ENCODE measurements at regions not wholly inside any gene's neighbourhood (a gene's known extent, or its start where the extent isn't known, plus 50 kb on each side); places are given as distances from the start of the nearest gene placed in this dataset.
A peak's percentile ranks its signal among the peaks of the same experiment; 100 is the strongest.

- H3K79me2 ChIP-seq (ENCODE audit: low read length) = no peaks in the 10 kb centered on the region
- H2AFZ ChIP-seq (ENCODE audit: low read depth, low read length) = no peak overlapping the region
- H3K4me2 ChIP-seq (ENCODE audit: low read length) = peak overlapping the region; percentile 71
- H4K20me1 ChIP-seq (ENCODE audit: insufficient read depth, low read length) = no peaks in the 10 kb centered on the region
- H3K4me1 ChIP-seq (ENCODE audit: low read length) = peaks cover 38% of the 10 kb centered on the region
- peaks cover 25% of the 10 kb centered on the region for H3K27me3 ChIP-seq (ENCODE audit: low read depth, low read length)
- peak overlapping the region; percentile 55 for H3K27ac ChIP-seq (ENCODE audit: low read length)
- H3K9me3 ChIP-seq (ENCODE audit: insufficient read depth, low read length) = no peaks in the 10 kb centered on the region
- H3K9ac ChIP-seq (ENCODE audit: low read length) = no peak overlapping the region
- H3K4me3 ChIP-seq (ENCODE audit: low read length) = peak overlapping the region; percentile 41
- TF ChIP-seq CTCF (IDR thresholded peaks at IDR 0.05; ENCODE audit: low read depth, low read length) (no peak), EZH2phosphoT487 (IDR thresholded peaks at IDR 0.05; ENCODE audit: low read depth) (no peak)
- no peaks in the 10 kb centered on the region for H3K36me3 ChIP-seq (replicated peaks; ENCODE audit: low read depth, low read length)
Measured at GRCh38 chr3:118782755-118783202, 251.9 kb downstream of the IGSF11 start.

- Histone ChIP-seq H3K4me3 (ENCODE audit: low read length) (no peak overlapping the region), H3K9me3 (ENCODE audit: insufficient read depth, low read length) (no peaks in the 10 kb centered on the region), H3K9ac (ENCODE audit: low read length) (no peak overlapping the region), H3K79me2 (ENCODE audit: low read length) (no peaks in the 10 kb centered on the region), H3K4me1 (ENCODE audit: low read length) (peaks cover 31% of the 10 kb centered on the region), H3K36me3 (replicated peaks; ENCODE audit: low read depth, low read length) (no peaks in the 10 kb centered on the region), H3K27ac (ENCODE audit: low read length) (no peak overlapping the region), H4K20me1 (ENCODE audit: insufficient read depth, low read length) (no peaks in the 10 kb centered on the region), H3K4me2 (ENCODE audit: low read length) (no peak overlapping the region), H2AFZ (ENCODE audit: low read depth, low read length) (no peak overlapping the region), H3K27me3 (ENCODE audit: low read depth, low read length) (peaks cover 29% of the 10 kb centered on the region)
- TF ChIP-seq EZH2phosphoT487 (IDR thresholded peaks at IDR 0.05; ENCODE audit: low read depth) = no peak
- no peak for TF ChIP-seq CTCF (IDR thresholded peaks at IDR 0.05; ENCODE audit: low read depth, low read length)
Measured at GRCh38 chr3:118785415-118785814, 249.2 kb downstream of the IGSF11 start.

GRCh38 chr3:118791246-118791645 is 243.4 kb downstream of the IGSF11 start:
- Histone ChIP-seq H3K4me2 (ENCODE audit: low read length) (no peak overlapping the region), H3K9me3 (ENCODE audit: insufficient read depth, low read length) (no peaks in the 10 kb centered on the region), H3K36me3 (replicated peaks; ENCODE audit: low read depth, low read length) (no peaks in the 10 kb centered on the region), H3K9ac (ENCODE audit: low read length) (no peak overlapping the region), H3K27me3 (ENCODE audit: low read depth, low read length) (peaks cover 38% of the 10 kb centered on the region), H3K4me1 (ENCODE audit: low read length) (peaks cover 1% of the 10 kb centered on the region; the same call in 1 of the 2 replicates), H3K27ac (ENCODE audit: low read length) (no peak overlapping the region), H3K79me2 (ENCODE audit: low read length) (no peaks in the 10 kb centered on the region), H3K4me3 (ENCODE audit: low read length) (no peak overlapping the region), H2AFZ (ENCODE audit: low read depth, low read length) (no peak overlapping the region), H4K20me1 (ENCODE audit: insufficient read depth, low read length) (no peaks in the 10 kb centered on the region)
- TF ChIP-seq EZH2phosphoT487 (IDR thresholded peaks at IDR 0.05; ENCODE audit: low read depth) (no peak), CTCF (IDR thresholded peaks at IDR 0.05; ENCODE audit: low read depth, low read length) (no peak)

GRCh38 chr3:118792191-118792590 is 242.5 kb downstream of the IGSF11 start:
- no peaks in the 10 kb centered on the region for H3K79me2 ChIP-seq (ENCODE audit: low read length)
- no peak overlapping the region for H2AFZ ChIP-seq (ENCODE audit: low read depth, low read length)
- no peaks in the 10 kb centered on the region for H3K36me3 ChIP-seq (replicated peaks; ENCODE audit: low read depth, low read length)
- no peak overlapping the region for H3K9ac ChIP-seq (ENCODE audit: low read length)
- peaks cover 37% of the 10 kb centered on the region for H3K27me3 ChIP-seq (ENCODE audit: low read depth, low read length)
- no peak for TF ChIP-seq CTCF (IDR thresholded peaks at IDR 0.05; ENCODE audit: low read depth, low read length)
- TF ChIP-seq EZH2phosphoT487 (IDR thresholded peaks at IDR 0.05; ENCODE audit: low read depth) = no peak
- no peaks in the 10 kb centered on the region for H4K20me1 ChIP-seq (ENCODE audit: insufficient read depth, low read length)
- H3K4me2 ChIP-seq (ENCODE audit: low read length) = no peak overlapping the region
- H3K27ac ChIP-seq (ENCODE audit: low read length) = no peak overlapping the region
- no peak overlapping the region for H3K4me3 ChIP-seq (ENCODE audit: low read length)
- no peaks in the 10 kb centered on the region for H3K9me3 ChIP-seq (ENCODE audit: insufficient read depth, low read length)
- no peaks in the 10 kb centered on the region for H3K4me1 ChIP-seq (ENCODE audit: low read length)

All from OCI-LY3 (cell line).